ENCODE measurements at regions not wholly inside any gene's neighbourhood (a gene's known extent, or its start where the extent isn't known, plus 50 kb on each side); places are given as distances from the start of the nearest gene placed in this dataset.

- TF ChIP-seq REST (IDR thresholded peaks at IDR 0.05; ENCODE audit: unreplicated experiment) = no peak
- TF ChIP-seq EZH2phosphoT487 (IDR thresholded peaks at IDR 0.05; ENCODE audit: unreplicated experiment) = no peak
- no peak for TF ChIP-seq ZNF462 (CRISPR knock-in tag; IDR thresholded peaks at IDR 0.05)
Measured at GRCh38 chr2:182503886-182504285, 77.0 kb upstream of the PDE1A start (continued).

GRCh38 chr2:182504903-182505302 is 78.1 kb upstream of the PDE1A start:
- H3K27me3 ChIP-seq (ENCODE audit: insufficient read depth) = no peaks in the 10 kb centered on the region
- no peak overlapping the region for H3K4me3 Mint-ChIP-seq

More at GRCh38 chr2:182504903-182505302, 78.1 kb upstream of the PDE1A start:
- TF ChIP-seq POLR2AphosphoS5 (IDR thresholded peaks at IDR 0.05; ENCODE audit: low read depth) (no peak), NANOG (IDR thresholded peaks at IDR 0.05; ENCODE audit: borderline replicate concordance) (no peak), CTCF (conservative IDR thresholded peaks at IDR 0.05; ENCODE audit: low read depth in 2 of 2) (no peak), CREB1 (CRISPR knock-in tag; IDR thresholded peaks at IDR 0.05; ENCODE audit: low read depth) (no peak), STAT1 (IDR thresholded peaks at IDR 0.05; ENCODE audit: unreplicated experiment) (no peak), JUNB (IDR thresholded peaks at IDR 0.05; ENCODE audit: unreplicated experiment) (no peak), REST (IDR thresholded peaks at IDR 0.05; ENCODE audit: unreplicated experiment) (no peak), EZH2phosphoT487 (IDR thresholded peaks at IDR 0.05; ENCODE audit: unreplicated experiment) (no peak), ZNF114 (CRISPR knock-in tag; IDR thresholded peaks at IDR 0.05) (no peak), ZNF331 (CRISPR knock-in tag; IDR thresholded peaks at IDR 0.05; ENCODE audit: low read depth) (no peak)
- Histone ChIP-seq H3F3A (replicated peaks; ENCODE audit: low read depth) (no peaks in the 10 kb centered on the region), H3K9me2 (ENCODE audit: insufficient read depth) (no peaks in the 10 kb centered on the region), H3K4me1 (ENCODE audit: insufficient read depth) (peaks cover 19% of the 10 kb centered on the region), H4K20me1 (replicated peaks; ENCODE audit: insufficient read depth) (no peaks in the 10 kb centered on the region), H3K4me2 (no peak overlapping the region), H3K4me3 (no peak overlapping the region), H2AFZ (no peak overlapping the region), H3K27ac (ENCODE audit: low read depth) (no peak overlapping the region), H3K36me3 (ENCODE audit: insufficient read depth) (no peaks in the 10 kb centered on the region), H3K79me2 (replicated peaks; ENCODE audit: insufficient read depth) (no peaks in the 10 kb centered on the region)
- Mint-ChIP-seq H3K4me1 (no peaks in the 10 kb centered on the region; the same call in 2 of the 3 replicates), H3K27ac (no peak overlapping the region), H3K27me3 (ENCODE audit: insufficient read depth, low read depth, poor library complexity) (no peaks in the 10 kb centered on the region), H3K36me3 (ENCODE audit: low read depth) (no peaks in the 10 kb centered on the region), H3K9me3 (no peaks in the 10 kb centered on the region)
- ATAC-seq = no peak
- no peak for DNase-seq (ENCODE audit: low spot score)
